ENCODE measurements at regions not wholly inside any gene's neighbourhood (a gene's known extent, or its start where the extent isn't known, plus 50 kb on each side); places are given as distances from the start of the nearest gene placed in this dataset.

DNA sequence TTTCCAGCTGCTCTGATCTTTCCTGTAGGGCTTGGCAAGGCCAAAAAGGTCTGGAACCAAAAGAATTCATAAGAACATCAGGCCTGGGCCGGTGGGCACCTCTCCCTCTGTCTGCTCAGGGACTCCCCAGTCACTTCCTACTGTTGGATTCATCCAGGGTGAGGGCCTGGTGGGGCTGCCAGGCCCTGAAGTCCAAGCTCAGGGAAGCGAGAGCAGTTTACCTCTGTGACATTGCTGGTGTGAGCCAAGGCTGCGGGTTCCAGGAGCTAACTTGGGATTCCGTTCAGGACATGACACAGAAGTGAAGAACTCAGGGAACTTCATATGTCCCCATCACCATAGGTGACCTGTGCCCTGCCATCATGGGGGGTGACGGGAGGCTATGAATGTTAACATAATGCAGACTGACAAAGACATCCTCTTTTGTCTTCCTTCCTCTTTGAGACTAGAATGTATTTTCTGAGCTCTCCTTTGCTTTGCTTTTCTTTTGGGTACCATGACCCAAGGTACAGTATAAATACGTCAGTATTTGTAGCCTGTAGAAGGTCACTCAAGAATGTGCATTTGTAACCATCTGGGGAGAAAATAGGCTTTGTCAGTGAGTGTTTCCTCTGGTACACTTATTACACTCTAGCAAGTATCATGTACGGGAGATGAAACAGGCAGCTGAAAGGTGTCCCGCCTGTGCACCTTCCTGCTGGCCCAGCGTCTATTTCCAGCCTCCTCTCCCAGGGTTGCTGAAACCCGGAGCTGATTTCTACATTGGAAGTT is 130.5 kb upstream of the SLC1A4 start:
- Histone ChIP-seq H3K27me3 (ENCODE audit: insufficient read depth, poor library complexity, severe bottlenecking) (no peaks in the 10 kb centered on the region), H3K4me1 (ENCODE audit: insufficient read depth, poor library complexity, severe bottlenecking) (peaks cover 10% of the 10 kb centered on the region)
- ATAC-seq (ENCODE audit: low read depth): no peak

DNA sequence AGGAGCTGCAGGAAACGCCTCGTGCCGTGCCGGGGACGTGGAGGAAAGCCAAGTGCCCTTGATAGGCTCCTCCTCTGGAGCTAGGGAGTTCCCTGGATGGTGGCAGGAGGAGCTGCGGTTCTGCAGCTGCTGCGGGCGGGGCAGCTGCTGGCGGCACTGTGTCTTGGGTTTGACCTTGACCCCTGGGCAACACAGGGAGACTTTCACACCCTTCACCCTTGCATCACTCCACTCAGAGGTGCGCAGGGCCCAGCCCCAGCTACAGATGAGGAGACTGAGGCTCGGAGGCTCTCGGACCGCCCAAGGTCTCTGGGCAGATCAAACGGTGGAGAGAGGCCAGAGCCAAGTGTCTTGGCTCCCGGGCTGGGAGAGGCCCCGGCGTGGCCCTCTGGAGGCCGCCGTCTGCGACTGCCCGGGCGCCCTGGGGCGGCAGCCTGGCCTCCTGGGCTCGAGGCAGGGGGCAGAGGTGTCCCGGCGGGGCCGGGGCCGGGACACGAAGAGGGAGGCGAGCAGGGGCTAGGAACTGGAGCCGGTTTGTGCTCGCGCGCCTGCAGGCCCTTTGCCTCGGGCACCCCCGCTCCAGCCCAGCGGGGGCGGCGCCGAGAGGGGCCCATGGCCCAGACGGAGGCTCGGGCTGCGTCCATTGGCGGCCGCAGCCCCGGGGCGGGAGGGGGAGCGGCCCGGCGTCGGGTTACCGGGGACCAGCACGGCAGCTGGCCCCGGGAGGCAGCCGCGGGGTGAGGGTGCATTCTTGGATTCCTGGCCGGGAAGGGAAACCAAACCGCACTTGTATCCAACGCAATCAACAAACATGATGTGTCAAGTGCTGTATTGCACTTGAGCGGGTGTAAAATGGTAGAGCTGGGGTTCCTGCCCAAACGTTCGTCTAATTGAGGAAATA is 129.6 kb upstream of the SLC1A4 start:
- no peak overlapping the region for H3K4me3 ChIP-seq (ENCODE audit: severe bottlenecking)
- no peaks in the 10 kb centered on the region for H3K9me3 ChIP-seq (ENCODE audit: severe bottlenecking)
- DNase-seq (ENCODE audit: low spot score) (no peak), ATAC-seq (ENCODE audit: low read depth) (peak; percentile 75)
- H3K27me3 ChIP-seq (ENCODE audit: insufficient read depth, poor library complexity, severe bottlenecking): no peaks in the 10 kb centered on the region
- peaks cover 10% of the 10 kb centered on the region for H3K4me1 ChIP-seq (ENCODE audit: insufficient read depth, poor library complexity, severe bottlenecking)
- TF ChIP-seq, protein P1, sequence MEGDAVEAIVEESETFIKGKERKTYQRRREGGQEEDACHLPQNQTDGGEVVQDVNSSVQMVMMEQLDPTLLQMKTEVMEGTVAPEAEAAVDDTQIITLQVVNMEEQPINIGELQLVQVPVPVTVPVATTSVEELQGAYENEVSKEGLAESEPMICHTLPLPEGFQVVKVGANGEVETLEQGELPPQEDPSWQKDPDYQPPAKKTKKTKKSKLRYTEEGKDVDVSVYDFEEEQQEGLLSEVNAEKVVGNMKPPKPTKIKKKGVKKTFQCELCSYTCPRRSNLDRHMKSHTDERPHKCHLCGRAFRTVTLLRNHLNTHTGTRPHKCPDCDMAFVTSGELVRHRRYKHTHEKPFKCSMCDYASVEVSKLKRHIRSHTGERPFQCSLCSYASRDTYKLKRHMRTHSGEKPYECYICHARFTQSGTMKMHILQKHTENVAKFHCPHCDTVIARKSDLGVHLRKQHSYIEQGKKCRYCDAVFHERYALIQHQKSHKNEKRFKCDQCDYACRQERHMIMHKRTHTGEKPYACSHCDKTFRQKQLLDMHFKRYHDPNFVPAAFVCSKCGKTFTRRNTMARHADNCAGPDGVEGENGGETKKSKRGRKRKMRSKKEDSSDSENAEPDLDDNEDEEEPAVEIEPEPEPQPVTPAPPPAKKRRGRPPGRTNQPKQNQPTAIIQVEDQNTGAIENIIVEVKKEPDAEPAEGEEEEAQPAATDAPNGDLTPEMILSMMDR (IDR thresholded peaks at IDR 0.05; ENCODE audit: poor library complexity, severe bottlenecking): no peak
- H3K27ac ChIP-seq (ENCODE audit: poor library complexity, severe bottlenecking): peak overlapping the region; percentile 56
- H3K36me3 ChIP-seq (ENCODE audit: low read depth): no peaks in the 10 kb centered on the region

More for the DNA sequence above, 130.5 kb upstream of the SLC1A4 start:
- Histone ChIP-seq H3K27ac (ENCODE audit: poor library complexity, severe bottlenecking) (peak overlapping the region; percentile 56), H3K9me3 (ENCODE audit: severe bottlenecking) (no peaks in the 10 kb centered on the region), H3K36me3 (ENCODE audit: low read depth) (no peaks in the 10 kb centered on the region), H3K4me3 (ENCODE audit: severe bottlenecking) (no peak overlapping the region)
- TF ChIP-seq, protein P1 (IDR thresholded peaks at IDR 0.05; ENCODE audit: poor library complexity, severe bottlenecking): no peak
- DNase-seq (ENCODE audit: low spot score): no peak

- DNase-seq (ENCODE audit: low spot score) (no peak), ATAC-seq (ENCODE audit: low read depth) (no peak)
- no peaks in the 10 kb centered on the region for H3K36me3 ChIP-seq (ENCODE audit: low read depth)
- H3K4me1 ChIP-seq (ENCODE audit: insufficient read depth, poor library complexity, severe bottlenecking): peaks cover 10% of the 10 kb centered on the region
- peak overlapping the region; percentile 56 for H3K27ac ChIP-seq (ENCODE audit: poor library complexity, severe bottlenecking)
- TF ChIP-seq, protein P1 (IDR thresholded peaks at IDR 0.05; ENCODE audit: poor library complexity, severe bottlenecking): no peak
- H3K9me3 ChIP-seq (ENCODE audit: severe bottlenecking): no peaks in the 10 kb centered on the region
- no peak overlapping the region for H3K4me3 ChIP-seq (ENCODE audit: severe bottlenecking)
- H3K27me3 ChIP-seq (ENCODE audit: insufficient read depth, poor library complexity, severe bottlenecking): no peaks in the 10 kb centered on the region
Measured at GRCh38 chr2:64860276-64860885, 128.8 kb upstream of the SLC1A4 start.

- Histone ChIP-seq H3K4me3 (ENCODE audit: severe bottlenecking) (no peak overlapping the region), H3K27me3 (ENCODE audit: insufficient read depth, poor library complexity, severe bottlenecking) (no peaks in the 10 kb centered on the region), H3K36me3 (ENCODE audit: low read depth) (no peaks in the 10 kb centered on the region), H3K4me1 (ENCODE audit: insufficient read depth, poor library complexity, severe bottlenecking) (peaks cover 10% of the 10 kb centered on the region), H3K9me3 (ENCODE audit: severe bottlenecking) (no peaks in the 10 kb centered on the region), H3K27ac (ENCODE audit: poor library complexity, severe bottlenecking) (no peak overlapping the region)
- DNase-seq (ENCODE audit: low spot score): no peak
- ATAC-seq (ENCODE audit: low read depth): no peak
- TF ChIP-seq, protein P1 (IDR thresholded peaks at IDR 0.05; ENCODE audit: poor library complexity, severe bottlenecking): no peak
Measured at GRCh38 chr2:64860936-64861335, 128.3 kb upstream of the SLC1A4 start.
